ENCODE measurements at regions not wholly inside any gene's neighbourhood (a gene's known extent, or its start where the extent isn't known, plus 50 kb on each side); places are given as distances from the start of the nearest gene placed in this dataset.

GRCh38 chr20:22471156-22471836 is 113.1 kb downstream of the FOXA2 start:
- peak overlapping the region in 4 of 5 donors; percentile 36 to 80 (median 58) for H3K27ac ChIP-seq
- no peaks in the 10 kb centered on the region for H3K36me3 ChIP-seq
- H3K9me3 ChIP-seq, result no peaks in the 10 kb centered on the region
- H3K27me3 ChIP-seq, result no peaks in the 10 kb centered on the region
- peaks cover 7 to 23% (median 9%) of the 10 kb centered on the region in 4 donors for H3K4me1 ChIP-seq
- WGBS, 5 donors, result 46 to 60% (median 55%) methylated on average over 9 of the region's 9 CpGs
- TF ChIP-seq EP300 (IDR thresholded peaks at IDR 0.05) (no peak), POLR2AphosphoS5 (IDR thresholded peaks at IDR 0.05) (peak in 2 of 3 donors; percentile 30 to 54)
- no peak overlapping the region for H3K4me3 ChIP-seq
- DNase-seq, result peak; percentile 56 to 85
- intact Hi-C loops (cut with DNase I; ENCODE audit: low total_unique reads), result no loop called here

DNA sequence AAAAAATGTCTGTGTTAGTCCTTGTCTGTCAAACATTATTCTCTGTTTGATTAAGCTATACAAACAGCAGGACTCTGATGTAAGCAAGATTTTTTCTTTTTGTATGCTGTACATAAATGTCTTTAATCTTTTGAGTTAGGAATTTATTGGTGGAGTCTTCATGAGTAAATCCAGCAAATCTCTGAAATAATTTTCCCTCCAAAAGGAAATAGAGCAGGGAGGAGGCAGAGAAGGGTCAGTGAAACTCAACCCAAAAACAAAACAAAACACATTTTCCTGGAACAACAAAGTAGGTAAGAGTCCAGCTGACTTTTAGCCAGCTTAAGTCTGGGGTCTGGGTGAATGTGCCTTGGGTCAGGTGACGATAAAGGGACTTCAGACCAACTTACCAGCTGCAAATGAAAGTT is 113.7 kb downstream of the FOXA2 start:
- H3K4me3 ChIP-seq, result no peak overlapping the region
- WGBS, 5 donors, result 16 to 37% (median 24%) methylated on average over 1 of the region's 1 CpG
- peak overlapping the region in 4 of 5 donors; percentile 24 to 67 (median 42) for H3K27ac ChIP-seq
- H3K36me3 ChIP-seq, result no peaks in the 10 kb centered on the region
- H3K27me3 ChIP-seq, result no peaks in the 10 kb centered on the region
- H3K4me1 ChIP-seq, result peaks cover 7 to 27% (median 13%) of the 10 kb centered on the region in 4 donors
- intact Hi-C loops (cut with DNase I; ENCODE audit: low total_unique reads), result no loop called here
- TF ChIP-seq POLR2A (IDR thresholded peaks at IDR 0.05) (no peak), CTCF (IDR thresholded peaks at IDR 0.05) (no peak), EP300 (IDR thresholded peaks at IDR 0.05) (no peak), POLR2AphosphoS5 (IDR thresholded peaks at IDR 0.05) (no peak)
- DNase-seq, result no peak
- H3K9me3 ChIP-seq, result no peaks in the 10 kb centered on the region

- Histone ChIP-seq H3K36me3 (no peaks in the 10 kb centered on the region), H3K9me3 (no peaks in the 10 kb centered on the region), H3K4me3 (no peak overlapping the region), H3K27ac (peak overlapping the region; percentile 47 to 73 (median 56)), H3K4me1 (peaks cover 17 to 58% (median 31%) of the 10 kb centered on the region in 4 donors), H3K27me3 (no peaks in the 10 kb centered on the region)
- no peak for DNase-seq
- 45 to 62% (median 55%) methylated on average over 7 of the region's 7 CpGs for WGBS, 5 donors
- no peak for TF ChIP-seq POLR2AphosphoS5 (IDR thresholded peaks at IDR 0.05)
- TF ChIP-seq CTCF (IDR thresholded peaks at IDR 0.05), result no peak
- TF ChIP-seq EP300 (IDR thresholded peaks at IDR 0.05), result no peak
- TF ChIP-seq POLR2A (IDR thresholded peaks at IDR 0.05), result no peak
- intact Hi-C loops (cut with DNase I; ENCODE audit: low total_unique reads), result no loop called here
Observed at GRCh38 chr20:22466447-22467171, 117.8 kb downstream of the FOXA2 start.

GRCh38 chr20:22465622-22466446 is 118.5 kb downstream of the FOXA2 start:
- intact Hi-C loops (cut with DNase I; ENCODE audit: low total_unique reads), result no loop called here
- Histone ChIP-seq H3K4me3 (no peak overlapping the region), H3K36me3 (no peaks in the 10 kb centered on the region), H3K27me3 (no peaks in the 10 kb centered on the region), H3K9me3 (no peaks in the 10 kb centered on the region), H3K4me1 (peaks cover 10 to 53% (median 25%) of the 10 kb centered on the region in 4 donors), H3K27ac (peak overlapping the region; percentile 47 to 73 (median 56))
- TF ChIP-seq EP300 (IDR thresholded peaks at IDR 0.05) (no peak), POLR2AphosphoS5 (IDR thresholded peaks at IDR 0.05) (peak in 2 of 3 donors; percentile 59 to 68)
- peak; percentile 50 to 68 for DNase-seq
- WGBS, 5 donors, result 46 to 59% (median 54%) methylated on average over 5 of the region's 5 CpGs

Measured in stomach (tissue), 8 donors.